ENCODE measurements at regions not wholly inside any gene's neighbourhood (a gene's known extent, or its start where the extent isn't known, plus 50 kb on each side); places are given as distances from the start of the nearest gene placed in this dataset.
A peak's percentile ranks its signal among the peaks of the same experiment; 100 is the strongest.

- TF ChIP-seq ZNF430 (CRISPR knock-in tag; IDR thresholded peaks at IDR 0.05) (0 out of 2 replicates have a peak, but pooled peaks have one; percentile 30), ARID5B (CRISPR knock-in tag; IDR thresholded peaks at IDR 0.05) (0 out of 2 replicates have a peak, but pooled peaks have one; percentile 11), ARHGAP35 (CRISPR knock-in tag; IDR thresholded peaks at IDR 0.05; ENCODE audit: borderline replicate concordance) (peak; percentile 33; the same call in 1 of the 2 replicates), ZNF639 (CRISPR knock-in tag; conservative IDR thresholded peaks at IDR 0.05) (no peak), ZNF234 (CRISPR knock-in tag; conservative IDR thresholded peaks at IDR 0.05) (no peak), ZC3H4 (CRISPR knock-in tag; IDR thresholded peaks at IDR 0.05; ENCODE audit: borderline replicate concordance) (no peak), ZHX2 (IDR thresholded peaks at IDR 0.05; ENCODE audit: low read depth) (no peak), ZHX2 (CRISPR knock-in tag; IDR thresholded peaks at IDR 0.05; ENCODE audit: borderline replicate concordance) (no peak), MED1 (CRISPR knock-in tag; IDR thresholded peaks at IDR 0.05) (no peak; the same call in 1 of the 2 replicates), NFKB2 (CRISPR knock-in tag; IDR thresholded peaks at IDR 0.05; ENCODE audit: borderline replicate concordance) (no peak), NRL (CRISPR knock-in tag; IDR thresholded peaks at IDR 0.05; ENCODE audit: borderline replicate concordance) (no peak), JARID2 (CRISPR knock-in tag; IDR thresholded peaks at IDR 0.05; ENCODE audit: insufficient replicate concordance) (no peak), FLYWCH1 (CRISPR knock-in tag; IDR thresholded peaks at IDR 0.05) (no peak), ZNF766 (CRISPR knock-in tag; IDR thresholded peaks at IDR 0.05; ENCODE audit: borderline replicate concordance) (no peak), ZNF720 (CRISPR knock-in tag; IDR thresholded peaks at IDR 0.05) (no peak), DR1 (CRISPR knock-in tag; IDR thresholded peaks at IDR 0.05) (no peak), ZNF33B (CRISPR knock-in tag; IDR thresholded peaks at IDR 0.05) (no peak), NR2C2 (CRISPR knock-in tag; IDR thresholded peaks at IDR 0.05; ENCODE audit: borderline replicate concordance) (no peak), HNRNPUL1 (IDR thresholded peaks at IDR 0.05; ENCODE audit: low read depth, low read length) (no peak), KAT8 (CRISPR knock-in tag; IDR thresholded peaks at IDR 0.05) (no peak)
Observed at GRCh38 chr14:34036319-34036766, 85.5 kb upstream of the EGLN3 start (continued).

Data from HepG2 (cell line).